IMR-90 (cell line): ENCODE measurements at regions not wholly inside any gene's neighbourhood (a gene's known extent, or its start where the extent isn't known, plus 50 kb on each side); places are given as distances from the start of the nearest gene placed in this dataset.
A peak's percentile ranks its signal among the peaks of the same experiment; 100 is the strongest.

Source experiments
- ATAC-seq: fragments of 200-7000 bp; cut with Tn5 transposase; 2 replicates; pipeline ENCODE4 v1.9.1; 2020; ENCODE audit warnings: low read depth, mild to moderate bottlenecking, moderate library complexity
- BruUV-seq: library from RNA; stranded (reverse); fragments of 400-500 nt; replicated peaks from 2 replicates; lab custom pipeline; 2021; lab: Mats Ljungman, UMichigan
- CTCF ChIA-PET: fragments of 300-600 bp; formaldehyde crosslinking; extraction: SDS; loops from one replicate; lab custom pipeline; 2021; ENCODE audit warnings: antibody characterized with exemption; lab: Yijun Ruan, JAX
- POLR2A ChIA-PET: fragments of 300-600 bp; sonication (Branson Sonifier 250); formaldehyde crosslinking; loops from one replicate; lab custom pipeline; 2022; ENCODE audit warnings: antibody characterized with exemption; ENCODE audit not compliant: unreplicated experiment; lab: Charles Lee
- DNase-seq: peaks from one replicate; pipeline ENCODE4 v3.0.0; 2013
- H2AFZ ChIP-seq: replicated peaks from 2 replicates; pipeline ENCODE3; 2013; ENCODE audit warnings: low read length, mild to moderate bottlenecking; ENCODE audit not compliant: poor library complexity
- H2AK5ac ChIP-seq: 2 replicates; pipeline ENCODE4 v1.6.1; 2013; ENCODE audit warnings: low read depth, low read length, inconsistent platforms
- H2AK9ac ChIP-seq: replicated peaks from 2 replicates; pipeline ENCODE3; 2013; ENCODE audit warnings: mild to moderate bottlenecking, low read depth, low read length, moderate library complexity; ENCODE audit not compliant: poor library complexity
- H2BK120ac ChIP-seq: 2 replicates; pipeline ENCODE4 v1.6.1; 2013; ENCODE audit warnings: low read depth, low read length, inconsistent platforms
- H2BK15ac ChIP-seq: 3 replicates; pipeline ENCODE4 v1.6.1; 2013; ENCODE audit warnings: low read depth, low read length, inconsistent platforms
- H2BK20ac ChIP-seq: 2 replicates; pipeline ENCODE4 v1.6.1; 2013; ENCODE audit warnings: low read depth, mild to moderate bottlenecking, inconsistent platforms, low read length, moderate library complexity
- H2BK5ac ChIP-seq: 2 replicates; pipeline ENCODE4 v1.6.1; 2013; ENCODE audit warnings: mild to moderate bottlenecking, low read depth, low read length, inconsistent platforms; ENCODE audit not compliant: poor library complexity, severe bottlenecking
- H3K14ac ChIP-seq: replicated peaks from 2 replicates; pipeline ENCODE4 v1.6.1; 2013; ENCODE audit warnings: low read depth, low read length, inconsistent platforms
- H3K18ac ChIP-seq: 2 replicates; pipeline ENCODE4 v1.6.1; 2013; ENCODE audit warnings: low read depth, low read length, control low read depth
- H3K23ac ChIP-seq: 2 replicates; pipeline ENCODE4 v1.6.1; 2013; ENCODE audit warnings: low read depth, low read length, inconsistent platforms
- H3K27ac ChIP-seq: 2 replicates; pipeline ENCODE4 v1.5.1; 2013; ENCODE audit warnings: mild to moderate bottlenecking, control low read depth, low read length; ENCODE audit not compliant: insufficient read depth
- H3K27me3 ChIP-seq: 2 replicates; pipeline ENCODE4 v1.6.1; 2013; ENCODE audit warnings: low read length; ENCODE audit not compliant: control insufficient read depth, insufficient read depth
- H3K36me3 ChIP-seq: 2 replicates; pipeline ENCODE4 v1.6.1; 2013; ENCODE audit warnings: low read length, mixed read lengths; ENCODE audit not compliant: control insufficient read depth, insufficient read depth
- H3K4ac ChIP-seq: 2 replicates; pipeline ENCODE4 v1.6.1; 2013; ENCODE audit warnings: low read depth, low read length, inconsistent platforms
- H3K4me1 ChIP-seq: 2 replicates; pipeline ENCODE4 v1.6.1; 2013; ENCODE audit warnings: low read length, mixed read lengths; ENCODE audit not compliant: control insufficient read depth, insufficient read depth
- H3K4me2 ChIP-seq: 2 replicates; pipeline ENCODE4 v1.6.1; 2013; ENCODE audit warnings: low read depth, mild to moderate bottlenecking, control low read depth, low read length, moderate library complexity
- H3K4me3 ChIP-seq: 2 replicates; pipeline ENCODE4 v1.5.1; 2013; ENCODE audit warnings: low read depth, mild to moderate bottlenecking, control low read depth, low read length, moderate library complexity; ENCODE audit not compliant: insufficient read depth
- H3K56ac ChIP-seq: 2 replicates; pipeline ENCODE4 v1.6.1; 2013; ENCODE audit warnings: low read length, inconsistent platforms; ENCODE audit not compliant: insufficient read depth; ENCODE audit errors: extremely low read depth
- H3K79me1 ChIP-seq, 2 experiments: 2 replicates each; pipeline ENCODE4 v1.6.1; 2013; ENCODE audit warnings: low read length in 2 of 2, inconsistent platforms in 1 of 2, low read depth in 1 of 2
- H3K9ac ChIP-seq: 2 replicates; pipeline ENCODE4 v1.6.1; 2013; ENCODE audit warnings: low read depth, low read length, control low read depth
- H3K9me1 ChIP-seq: 2 replicates; pipeline ENCODE4 v1.6.1; 2013; ENCODE audit warnings: low read length, inconsistent platforms; ENCODE audit not compliant: insufficient read depth
- H3K9me3 ChIP-seq: 2 replicates; pipeline ENCODE4 v1.6.1; 2013; ENCODE audit warnings: low read length; ENCODE audit not compliant: control insufficient read depth, insufficient read depth
- H4K20me1 ChIP-seq: 2 replicates; pipeline ENCODE4 v1.6.1; 2013; ENCODE audit warnings: low read length, inconsistent platforms; ENCODE audit not compliant: insufficient read depth
- H4K5ac ChIP-seq: 2 replicates; pipeline ENCODE4 v1.6.1; 2013; ENCODE audit warnings: mild to moderate bottlenecking, low read depth, low read length, control low read depth
- H4K8ac ChIP-seq, 2 experiments: 2 replicates each; pipeline ENCODE4 v1.6.1; 2013; ENCODE audit warnings: low read depth in 2 of 2, low read length in 2 of 2, control low read depth in 1 of 2, inconsistent platforms in 1 of 2
- H4K91ac ChIP-seq: 2 replicates; pipeline ENCODE4 v1.6.1; 2013; ENCODE audit warnings: low read depth, low read length, inconsistent platforms; ENCODE audit not compliant: insufficient read depth
- CHD1 ChIP-seq: IDR thresholded peaks from 2 replicates; pipeline ENCODE4 v1.6.1; 2012; ENCODE audit warnings: low read depth, low read length, improper control_type of control experiment
- CTCF ChIP-seq: conservative IDR thresholded peaks from 2 replicates; pipeline ENCODE4 v1.5.1; 2012; ENCODE audit warnings: mild to moderate bottlenecking, low read depth, low read length, improper control_type of control experiment
- FOS ChIP-seq: fragments of 150-350 bp; IDR thresholded peaks from 2 replicates; pipeline ENCODE4 v1.6.1; 2016; ENCODE audit warnings: low read depth, low read length
- MAZ ChIP-seq: IDR thresholded peaks from 2 replicates; pipeline ENCODE4 v1.6.1; 2012; ENCODE audit warnings: low read depth, mild to moderate bottlenecking, low read length, improper control_type of control experiment, moderate library complexity, borderline replicate concordance
- MXI1 ChIP-seq: IDR thresholded peaks from 2 replicates; pipeline ENCODE4 v1.6.1; 2012; ENCODE audit warnings: low read depth, mild to moderate bottlenecking, low read length, moderate library complexity, borderline replicate concordance
- NFE2L2 ChIP-seq: fragments of 150-350 bp; IDR thresholded peaks from 2 replicates; pipeline ENCODE4 v1.6.1; 2016; ENCODE audit warnings: low read depth, mild to moderate bottlenecking, low read length
- RAD21 ChIP-seq: IDR thresholded peaks from 2 replicates; pipeline ENCODE4 v1.6.1; 2012; ENCODE audit warnings: low read length, improper control_type of control experiment
- RCOR1 ChIP-seq: IDR thresholded peaks from 2 replicates; pipeline ENCODE4 v1.6.1; 2012; ENCODE audit warnings: mild to moderate bottlenecking, low read length, improper control_type of control experiment; ENCODE audit not compliant: insufficient replicate concordance
- RFX5 ChIP-seq: IDR thresholded peaks from 2 replicates; pipeline ENCODE4 v1.8.0; 2012; ENCODE audit warnings: low read depth, mild to moderate bottlenecking, low read length, moderate library complexity
- SMC3 ChIP-seq: fragments of 150-350 bp; IDR thresholded peaks from 2 replicates; pipeline ENCODE4 v1.6.1; 2016; ENCODE audit warnings: low read depth, mild to moderate bottlenecking, antibody characterized with exemption, low read length, moderate library complexity
- USF2 ChIP-seq: fragments of 150-350 bp; IDR thresholded peaks from 2 replicates; pipeline ENCODE4 v1.6.1; 2017; ENCODE audit warnings: mild to moderate bottlenecking, antibody characterized with exemption, low read length, low read depth
- WGBS, 2 experiments: methylation state at CpG; one replicate each; pipeline versions ENCODE4 v1.1.5 to v1.1.7; 2013; ENCODE audit warnings: missing lambda C conversion rate in 2 of 2; ENCODE audit not compliant: insufficient read length in 1 of 2; ENCODE audit errors: extremely low coverage in 2 of 2; 5-methylcytosine and 5-hydroxymethylcytosine counted together
- dilution Hi-C: fragments of 300-500 bp; cut with HindIII; formaldehyde crosslinking; loops from one replicate; pipeline ENCODE4 v1.14.3; 2018; ENCODE audit warnings: low sequenced_read_pairs; ENCODE audit not compliant: unreplicated experiment
- in situ Hi-C: fragments of 300-500 bp; cut with MboI; formaldehyde crosslinking; loops from 3 replicates; pipeline ENCODE4 v1.14.3; 2019; ENCODE audit warnings: low sequenced_read_pairs, inconsistent platforms, mixed read lengths
- intact Hi-C: fragments of 100-400 bp; cut with micrococcal nuclease; formaldehyde crosslinking; loops from 2 replicates; pipeline ENCODE4 v1.10.0; 2022

GRCh38 chr5:174528821-174529544, 195.4 kb upstream of the MSX2 start:
- no peaks in the 10 kb centered on the region for H4K20me1 ChIP-seq
- H3K14ac ChIP-seq = peak overlapping the region; percentile 27; the same call in 1 of the 2 replicates
- H3K4me1 ChIP-seq = peaks cover 25% of the 10 kb centered on the region
- no peaks in the 10 kb centered on the region for H3K79me1 ChIP-seq
- H2BK5ac ChIP-seq = no peak overlapping the region
- dilution Hi-C loops (no loop called here), intact Hi-C loops (no loop called here), in situ Hi-C loops (no loop called here)
- no peak for TF ChIP-seq FOS
- no peak for TF ChIP-seq RAD21
- no peak for TF ChIP-seq MAZ
- no peak for TF ChIP-seq CHD1
- TF ChIP-seq CTCF = no peak
- no peak for TF ChIP-seq MXI1
- TF ChIP-seq NFE2L2 = no peak
- TF ChIP-seq RFX5 = no peak
- no peak for TF ChIP-seq USF2
- TF ChIP-seq SMC3 = no peak
- no peak for TF ChIP-seq RCOR1
- peak overlapping the region; percentile 52; the same call in 1 of the 2 replicates for H2AK5ac ChIP-seq
- peak overlapping the region; percentile 79 for H3K4ac ChIP-seq
- peak overlapping the region; percentile 74 for H2BK120ac ChIP-seq
- peak; percentile 28 for DNase-seq
- no peak overlapping the region for H3K4me2 ChIP-seq
- no peaks in the 10 kb centered on the region for H3K36me3 ChIP-seq
- H2BK15ac ChIP-seq = peak overlapping the region; percentile 51; the same call in 1 of the 3 replicates
- peak overlapping the region in 1 of 2 experiments; percentile 36; a peak in 1 of 4 replicates for H4K8ac ChIP-seq
- ChIA-PET CTCF (interaction anchor here (0.9 kb wide), 1 partner anchor 9 kb away, joined by 3 read pairs; no protein-coding TSS in a partner anchor), POLR2A (no interaction called here)
- H4K91ac ChIP-seq = peak overlapping the region; percentile 58; the same call in 1 of the 2 replicates
- no peak overlapping the region; the same call in 1 of the 2 replicates for H4K5ac ChIP-seq
- no TSS peak for BruUV-seq
- no peak overlapping the region for H2AFZ ChIP-seq
- 100% methylated on average over 1 of the region's 6 CpGs; no CpG with 5 or more reads in 1 of the 2 experiments for WGBS, 2 experiments
- H3K56ac ChIP-seq = no peak overlapping the region
- H3K27ac ChIP-seq = no peak overlapping the region
- H3K9me1 ChIP-seq = peaks cover 12% of the 10 kb centered on the region
- H3K18ac ChIP-seq = peak overlapping the region; percentile 67
- H3K9me3 ChIP-seq = no peaks in the 10 kb centered on the region
- H3K27me3 ChIP-seq = no peaks in the 10 kb centered on the region
- H3K9ac ChIP-seq = no peak overlapping the region
- ATAC-seq = no peak
- peak overlapping the region; percentile 65 for H2BK20ac ChIP-seq
- no peak overlapping the region for H3K4me3 ChIP-seq
- H2AK9ac ChIP-seq = no peak overlapping the region
- no peak overlapping the region for H3K23ac ChIP-seq
